ENCODE measurements at regions not wholly inside any gene's neighbourhood (a gene's known extent, or its start where the extent isn't known, plus 50 kb on each side); places are given as distances from the start of the nearest gene placed in this dataset.

DNA sequence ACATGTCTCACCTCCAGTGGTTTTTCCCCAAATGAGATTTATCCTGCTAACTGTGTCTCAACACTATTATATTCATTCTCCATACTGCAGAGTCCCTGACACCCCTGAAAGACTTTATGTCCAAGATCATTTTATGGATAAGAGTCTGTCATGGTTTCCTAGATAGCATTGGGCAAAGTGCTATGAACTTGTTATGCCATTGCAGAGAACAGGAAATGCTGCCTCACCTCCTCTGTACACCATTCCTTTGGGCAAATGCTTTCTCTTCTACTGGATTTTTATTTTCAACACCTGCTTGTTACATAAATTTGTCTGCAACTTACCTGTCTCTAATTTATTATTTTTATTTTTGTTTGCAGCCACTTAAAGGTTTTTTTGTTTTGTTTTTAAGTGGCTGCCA is 652.5 kb upstream of the FAM98A start:
- Histone ChIP-seq H3K4me2 (replicated peaks; ENCODE audit: extremely low read depth, low read length, poor library complexity, severe bottlenecking) (no peak overlapping the region), H2AFZ (ENCODE audit: insufficient read depth, low read depth, low read length, poor library complexity, severe bottlenecking) (no peak overlapping the region), H3K27me3 (ENCODE audit: control insufficient read depth in 2 of 2, insufficient read depth in 2 of 2, low read length in 2 of 2) (no peaks in the 10 kb centered on the region), H4K20me1 (ENCODE audit: insufficient read depth, low read length) (no peaks in the 10 kb centered on the region), H3K9ac (ENCODE audit: insufficient read depth, low read length, poor library complexity, severe bottlenecking) (no peak overlapping the region), H3K4me1 (ENCODE audit: control insufficient read depth in 1 of 2, insufficient read depth in 2 of 2, low read length in 2 of 2) (no peaks in the 10 kb centered on the region), H3K4me3 (replicated peaks in 1 of 3; ENCODE audit: low read depth in 2 of 3, low read length in 3 of 3) (no peak overlapping the region), H3K79me2 (ENCODE audit: insufficient read depth, low read length) (no peaks in the 10 kb centered on the region), H3K36me3 (replicated peaks in 1 of 2; ENCODE audit: control insufficient read depth in 1 of 2, insufficient read depth in 2 of 2, low read length in 2 of 2) (no peaks in the 10 kb centered on the region), H3K9me3 (replicated peaks in 1 of 2; ENCODE audit: control insufficient read depth in 1 of 2, insufficient read depth in 1 of 2, low read length in 2 of 2) (no peaks in the 10 kb centered on the region), H3K27ac (ENCODE audit: low read depth in 1 of 2, low read length in 2 of 2) (no peak overlapping the region)
- peaks cover 0 to 3% (median 0%) of the 10 kb centered on the region in 7 donors for H3K9me3 Mint-ChIP-seq
- H3K36me3 Mint-ChIP-seq: no peaks in the 10 kb centered on the region
- no peak for DNase-seq
- H3K4me1 Mint-ChIP-seq: no peaks in the 10 kb centered on the region
- peaks cover 0 to 4% (median 0%) of the 10 kb centered on the region in 3 donors for H3K27me3 Mint-ChIP-seq (ENCODE audit: low read depth in 3 of 3)
- no peak overlapping the region for H3K4me3 Mint-ChIP-seq
- TF ChIP-seq CTCF (IDR thresholded peaks at IDR 0.05): no peak
- intact Hi-C loops (cut with micrococcal nuclease): no loop called here
- H3K27ac Mint-ChIP-seq: no peak overlapping the region

DNA sequence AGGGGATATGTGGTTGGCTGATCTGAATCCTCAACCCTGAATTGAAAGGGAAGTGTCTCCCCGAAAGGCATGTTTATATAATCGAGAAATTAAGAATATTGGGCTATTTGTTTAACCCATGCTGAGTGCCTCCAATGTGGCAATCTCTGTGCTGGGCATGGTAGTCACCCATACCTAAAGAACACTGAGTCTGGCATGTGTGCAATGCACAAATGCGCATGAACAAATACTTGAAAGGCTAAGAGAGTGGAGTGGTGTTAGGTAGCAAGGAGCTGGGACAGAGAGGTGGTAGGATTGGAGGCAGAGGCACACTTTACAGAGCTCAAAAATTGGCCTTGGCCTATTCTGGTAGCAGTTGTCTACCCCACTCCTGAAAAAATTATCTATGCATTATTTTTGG is 645.1 kb upstream of the FAM98A start:
- H3K27ac Mint-ChIP-seq: no peak overlapping the region
- TF ChIP-seq CTCF (IDR thresholded peaks at IDR 0.05): no peak
- no peaks in the 10 kb centered on the region for H3K36me3 Mint-ChIP-seq
- Histone ChIP-seq H3K4me3 (replicated peaks in 1 of 3; ENCODE audit: low read depth in 2 of 3, low read length in 3 of 3) (no peak overlapping the region), H2AFZ (ENCODE audit: insufficient read depth, low read depth, low read length, poor library complexity, severe bottlenecking) (no peak overlapping the region), H3K27ac (ENCODE audit: low read depth in 1 of 2, low read length in 2 of 2) (no peak overlapping the region), H3K4me2 (replicated peaks; ENCODE audit: extremely low read depth, low read length, poor library complexity, severe bottlenecking) (no peak overlapping the region), H3K36me3 (replicated peaks in 1 of 2; ENCODE audit: control insufficient read depth in 1 of 2, insufficient read depth in 2 of 2, low read length in 2 of 2) (no peaks in the 10 kb centered on the region), H3K79me2 (ENCODE audit: insufficient read depth, low read length) (no peaks in the 10 kb centered on the region), H3K9me3 (replicated peaks in 1 of 2; ENCODE audit: control insufficient read depth in 1 of 2, insufficient read depth in 1 of 2, low read length in 2 of 2) (no peaks in the 10 kb centered on the region), H3K27me3 (ENCODE audit: control insufficient read depth in 2 of 2, insufficient read depth in 2 of 2, low read length in 2 of 2) (no peaks in the 10 kb centered on the region), H3K9ac (ENCODE audit: insufficient read depth, low read length, poor library complexity, severe bottlenecking) (no peak overlapping the region), H4K20me1 (ENCODE audit: insufficient read depth, low read length) (no peaks in the 10 kb centered on the region), H3K4me1 (ENCODE audit: control insufficient read depth in 1 of 2, insufficient read depth in 2 of 2, low read length in 2 of 2) (no peaks in the 10 kb centered on the region)
- no peak overlapping the region for H3K4me3 Mint-ChIP-seq
- peaks cover 0 to 6% (median 0%) of the 10 kb centered on the region in 7 donors for H3K9me3 Mint-ChIP-seq
- 100% methylated on average over 1 of the region's 3 CpGs for WGBS (ENCODE audit: insufficient coverage)
- peaks cover 0 to 2% (median 0%) of the 10 kb centered on the region in 3 donors for H3K27me3 Mint-ChIP-seq (ENCODE audit: low read depth in 3 of 3)
- no peak for DNase-seq
- H3K4me1 Mint-ChIP-seq: no peaks in the 10 kb centered on the region
- intact Hi-C loops (cut with micrococcal nuclease): no loop called here

All from CD14-positive monocyte (primary cell).